H1 (cell line): ENCODE measurements at regions not wholly inside any gene's neighbourhood (a gene's known extent, or its start where the extent isn't known, plus 50 kb on each side); places are given as distances from the start of the nearest gene placed in this dataset.

Source experiments
- CTCF ChIA-PET: fragments of 300-600 bp; sonication (Branson Sonifier 250); formaldehyde crosslinking; loops from one replicate; lab custom pipeline; 2021; ENCODE audit not compliant: partially characterized antibody; lab: Charles Lee
- POLR2A ChIA-PET: fragments of 300-600 bp; sonication (Branson Sonifier 250); formaldehyde crosslinking; loops from one replicate; lab custom pipeline; 2021; ENCODE audit warnings: inconsistent platforms; ENCODE audit not compliant: partially characterized antibody; lab: Charles Lee
- DNase-seq, 2 experiments: peaks; one replicate each; pipeline versions ENCODE4 v3.0.0 to v3.0.0-alpha.2; 2010 to 2022; ENCODE audit warnings: low spot score in 2 of 2, low read depth in 1 of 2, mixed read lengths in 1 of 2
- FAIRE-seq: peaks from 2 replicates; lab custom pipeline; 2011; peaks lifted over from hg19 to GRCh38; lab: Jason Lieb, UNC
- H2AFZ ChIP-seq: 2 replicates; pipeline ENCODE4 v1.8.1; 2012; ENCODE audit warnings: low read length, inconsistent platforms
- H2AK5ac ChIP-seq: 2 replicates; pipeline ENCODE4 v1.6.1; 2013; ENCODE audit warnings: low read depth, low read length
- H2BK120ac ChIP-seq: replicated peaks from 2 replicates; pipeline ENCODE3; 2013; ENCODE audit warnings: low read depth, low read length, inconsistent platforms
- H2BK12ac ChIP-seq: 2 replicates; pipeline ENCODE4 v1.6.1; 2013; ENCODE audit warnings: low read depth, low read length
- H2BK15ac ChIP-seq: 2 replicates; pipeline ENCODE4 v1.6.1; 2013; ENCODE audit warnings: low read length
- H2BK20ac ChIP-seq: 2 replicates; pipeline ENCODE4 v1.6.1; 2013; ENCODE audit warnings: low read length
- H2BK5ac ChIP-seq: 2 replicates; pipeline ENCODE4 v1.6.1; 2013; ENCODE audit warnings: low read depth, low read length
- H3K14ac ChIP-seq: 2 replicates; pipeline ENCODE4 v1.6.1; 2013; ENCODE audit warnings: inconsistent platforms; ENCODE audit not compliant: insufficient read length
- H3K18ac ChIP-seq: 2 replicates; pipeline ENCODE4 v1.6.1; 2013; ENCODE audit warnings: low read length; ENCODE audit errors: extremely low read depth
- H3K23ac ChIP-seq: 2 replicates; pipeline ENCODE4 v1.6.1; 2013; ENCODE audit warnings: inconsistent platforms; ENCODE audit not compliant: insufficient read length
- H3K23me2 ChIP-seq: 2 replicates; pipeline ENCODE4 v1.6.1; 2013; ENCODE audit warnings: low read depth, low read length
- H3K27ac ChIP-seq: 2 replicates; pipeline ENCODE4 v1.6.1; 2011; ENCODE audit warnings: low read depth, low read length, inconsistent platforms
- H3K27me3 ChIP-seq, 4 experiments: replicated peaks in 1 of 4; 1 replicate in 1 of 4; 2 replicates in 3 of 4; pipeline versions ENCODE4 v1.6.1 to v1.8.1; 2011 to 2013; ENCODE audit warnings: low read length in 3 of 4, mild to moderate bottlenecking in 3 of 4, inconsistent platforms in 2 of 4, mixed read lengths in 2 of 4, moderate library complexity in 1 of 4; ENCODE audit not compliant: control insufficient read depth in 3 of 4, insufficient read depth in 3 of 4; ENCODE audit errors: extremely low read depth in 1 of 4
- H3K36me3 ChIP-seq, 4 experiments: 2 replicates each; pipeline versions ENCODE4 v1.6.1 to v1.8.1; 2011 to 2013; ENCODE audit warnings: mild to moderate bottlenecking in 4 of 4, low read length in 3 of 4, moderate library complexity in 2 of 4, control low read depth in 1 of 4, inconsistent platforms in 1 of 4; ENCODE audit not compliant: insufficient read depth in 4 of 4, control insufficient read depth in 2 of 4
- H3K4ac ChIP-seq: replicated peaks from 2 replicates; pipeline ENCODE3; 2013; ENCODE audit warnings: low read length, low read depth, mixed read lengths, inconsistent platforms; ENCODE audit not compliant: insufficient read length
- H3K4me1 ChIP-seq, 4 experiments: replicated peaks in 1 of 4; 1 replicate in 1 of 4; 2 replicates in 3 of 4; pipeline versions ENCODE4 v1.6.1 to v1.8.1; 2011 to 2013; ENCODE audit warnings: low read length in 3 of 4, inconsistent platforms in 2 of 4, mixed read lengths in 1 of 4; ENCODE audit not compliant: insufficient read depth in 4 of 4, control insufficient read depth in 3 of 4
- H3K4me2 ChIP-seq, 2 experiments: 2 replicates each; pipeline versions ENCODE4 v1.6.1 to v1.8.1; 2011 to 2013; ENCODE audit warnings: low read depth in 2 of 2, low read length in 2 of 2, control low read depth in 1 of 2, inconsistent platforms in 1 of 2, mild to moderate bottlenecking in 1 of 2; ENCODE audit not compliant: insufficient read depth in 1 of 2
- H3K4me3 ChIP-seq, 4 experiments: fragments of 200-600, 300-600 bp in 1 of 4; sonication (generic), shearing (Covaris generic), sonication (Bioruptor Twin) in 1 of 4; 2 replicates each; pipeline versions ENCODE4 v1.5.1 to v1.8.1; 2011 to 2016; ENCODE audit warnings: low read length in 4 of 4, low read depth in 3 of 4, control low read depth in 2 of 4, inconsistent platforms in 2 of 4, mild to moderate bottlenecking in 2 of 4, mixed read lengths in 1 of 4, moderate library complexity in 1 of 4; ENCODE audit not compliant: insufficient read depth in 2 of 4; ENCODE audit errors: extremely low read depth in 1 of 4
- H3K56ac ChIP-seq: replicated peaks from 2 replicates; pipeline ENCODE3; 2013; ENCODE audit warnings: low read depth, mild to moderate bottlenecking, mixed read lengths, low read length, inconsistent platforms; ENCODE audit not compliant: insufficient read length
- H3K79me1 ChIP-seq: 2 replicates; pipeline ENCODE4 v1.6.1; 2013; ENCODE audit warnings: low read depth, low read length, control low read depth
- H3K79me2 ChIP-seq, 2 experiments: 2 replicates each; pipeline versions ENCODE4 v1.6.1 to v1.8.1; 2012 to 2013; ENCODE audit warnings: low read length in 2 of 2, mild to moderate bottlenecking in 2 of 2, inconsistent platforms in 1 of 2; ENCODE audit not compliant: insufficient read depth in 2 of 2, control insufficient read depth in 1 of 2
- H3K9ac ChIP-seq, 4 experiments: replicated peaks in 1 of 4; 1 replicate in 1 of 4; 2 replicates in 3 of 4; pipeline versions ENCODE4 v1.6.1 to v1.8.1; 2011 to 2013; ENCODE audit warnings: low read depth in 3 of 4, low read length in 3 of 4, control low read depth in 2 of 4, mild to moderate bottlenecking in 2 of 4, moderate library complexity in 2 of 4, inconsistent platforms in 1 of 4; ENCODE audit errors: extremely low read depth in 1 of 4
- H3K9me3 ChIP-seq, 2 experiments: 2 replicates each; pipeline versions ENCODE4 v1.6.1 to v1.8.1; 2012 to 2013; ENCODE audit warnings: mild to moderate bottlenecking in 2 of 2, moderate library complexity in 2 of 2, control low read depth in 1 of 2, inconsistent platforms in 1 of 2, low read depth in 1 of 2, low read length in 1 of 2, mixed read lengths in 1 of 2; ENCODE audit not compliant: insufficient read depth in 2 of 2
- H4K20me1 ChIP-seq, 2 experiments: replicated peaks in 1 of 2; 2 replicates each; pipeline versions ENCODE3 to v1.8.1; 2011 to 2013; ENCODE audit warnings: inconsistent platforms in 2 of 2, low read length in 2 of 2, mild to moderate bottlenecking in 1 of 2; ENCODE audit not compliant: insufficient read depth in 2 of 2, control insufficient read depth in 1 of 2
- H4K5ac ChIP-seq: 2 replicates; pipeline ENCODE4 v1.6.1; 2013; ENCODE audit warnings: low read length, low read depth, mixed read lengths, inconsistent platforms; ENCODE audit not compliant: insufficient read length
- H4K8ac ChIP-seq: 2 replicates; pipeline ENCODE4 v1.8.0; 2013; ENCODE audit warnings: mild to moderate bottlenecking, moderate library complexity, low read length, inconsistent platforms; ENCODE audit not compliant: insufficient read depth; ENCODE audit errors: extremely low read depth
- H4K91ac ChIP-seq: replicated peaks from 2 replicates; pipeline ENCODE3; 2013; ENCODE audit warnings: low read length, mixed read lengths, inconsistent platforms; ENCODE audit not compliant: insufficient read length
- BRCA1 ChIP-seq: IDR thresholded peaks from 2 replicates; pipeline ENCODE4 v1.6.1; 2012; ENCODE audit warnings: low read depth, low read length, improper control_type of control experiment
- NRF1 ChIP-seq: IDR thresholded peaks from 2 replicates; pipeline ENCODE4 v1.6.1; 2011; ENCODE audit warnings: mild to moderate bottlenecking, low read depth, low read length, improper control_type of control experiment
- WGBS, 2 experiments: shearing (Covaris generic) in 1 of 2; methylation state at CpG; one replicate each; pipeline versions ENCODE4 v1.1.6 to v1.1.7; 2013 to 2015; ENCODE audit warnings: low lambda C conversion rate in 2 of 2, mixed read lengths in 2 of 2, inconsistent platforms in 1 of 2, low coverage in 1 of 2, missing lambda C conversion rate in 1 of 2; ENCODE audit not compliant: insufficient replicate concordance in 2 of 2, insufficient coverage in 1 of 2, insufficient read length in 1 of 2; ENCODE audit errors: extremely low coverage in 1 of 2, missing lambda C conversion rate in 1 of 2; 5-methylcytosine and 5-hydroxymethylcytosine counted together

DNA sequence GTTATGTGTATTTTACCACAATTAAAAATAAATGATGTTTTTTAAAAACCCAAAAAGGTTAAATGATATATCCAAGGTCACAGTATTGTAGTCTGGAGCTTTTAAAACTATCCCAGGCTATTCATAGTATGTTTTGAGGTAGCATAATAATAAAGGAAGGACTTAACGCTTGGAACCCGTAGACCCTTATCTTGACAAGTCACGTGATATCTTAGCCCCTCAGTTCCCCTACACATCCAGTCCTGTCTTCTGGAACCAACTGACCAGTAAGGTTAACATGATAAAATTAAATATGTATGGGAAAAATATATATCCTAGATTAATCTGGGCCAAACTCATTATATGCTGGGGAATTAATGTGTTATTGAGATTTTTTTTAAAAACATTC is 142.2 kb downstream of the RXFP2 start:
- Histone ChIP-seq H2BK5ac (no peak overlapping the region), H3K4me2 (no peak overlapping the region), H3K36me3 (no peaks in the 10 kb centered on the region), H2BK15ac (no peak overlapping the region), H4K5ac (no peak overlapping the region), H3K18ac (no peak overlapping the region), H3K4me3 (no peak overlapping the region), H3K79me1 (no peaks in the 10 kb centered on the region), H2BK12ac (no peak overlapping the region), H3K14ac (no peak overlapping the region), H3K9me3 (no peaks in the 10 kb centered on the region), H3K27me3 (no peaks in the 10 kb centered on the region), H4K20me1 (no peaks in the 10 kb centered on the region), H4K8ac (no peak overlapping the region), H3K27ac (no peak overlapping the region), H3K9ac (no peak overlapping the region), H3K4me1 (peaks cover 0 to 3% (median 0%) of the 10 kb centered on the region in 4 experiments; a peak in 1 of 7 replicates), H4K91ac (no peak overlapping the region), H2AFZ (no peak overlapping the region), H3K23me2 (no peaks in the 10 kb centered on the region), H3K56ac (no peak overlapping the region), H3K23ac (no peak overlapping the region), H2BK120ac (no peak overlapping the region), H2AK5ac (no peak overlapping the region), H2BK20ac (no peak overlapping the region), H3K4ac (no peak overlapping the region), H3K79me2 (no peaks in the 10 kb centered on the region)
- no peak for DNase-seq
- TF ChIP-seq BRCA1 (no peak), NRF1 (no peak)
- FAIRE-seq: no peak
- ChIA-PET CTCF (no interaction called here), POLR2A (no interaction called here)
- WGBS, 2 experiments: 93% methylated on average over 3 of the region's 3 CpGs; no CpG with 5 or more reads in 1 of the 2 experiments
